ENCODE measurements at regions not wholly inside any gene's neighbourhood (a gene's known extent, or its start where the extent isn't known, plus 50 kb on each side); places are given as distances from the start of the nearest gene placed in this dataset.

DNA sequence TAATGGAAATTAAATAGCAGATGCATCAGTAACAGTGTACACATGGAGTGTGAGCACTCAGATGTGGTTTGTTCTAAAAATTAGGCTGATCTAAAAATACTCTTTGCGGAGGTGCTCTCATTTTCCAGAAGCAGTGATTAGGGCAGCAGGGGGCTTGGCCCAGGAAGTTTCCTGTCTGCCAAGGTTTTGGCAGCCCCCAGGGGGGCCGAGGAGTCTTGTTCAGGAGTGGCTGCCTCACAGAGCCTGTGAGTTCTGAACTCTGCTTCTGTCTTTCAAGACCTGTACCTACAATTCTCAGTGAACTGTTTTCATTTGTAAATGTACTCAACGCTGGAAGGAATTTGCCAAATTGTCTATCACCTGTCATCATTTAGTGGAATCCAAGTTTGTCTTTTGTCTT lies 388.4 kb upstream of the CDH11 start:
- no peak for TF ChIP-seq ERF (CRISPR knock-in tag; IDR thresholded peaks at IDR 0.05)
- TF ChIP-seq, protein P1, sequence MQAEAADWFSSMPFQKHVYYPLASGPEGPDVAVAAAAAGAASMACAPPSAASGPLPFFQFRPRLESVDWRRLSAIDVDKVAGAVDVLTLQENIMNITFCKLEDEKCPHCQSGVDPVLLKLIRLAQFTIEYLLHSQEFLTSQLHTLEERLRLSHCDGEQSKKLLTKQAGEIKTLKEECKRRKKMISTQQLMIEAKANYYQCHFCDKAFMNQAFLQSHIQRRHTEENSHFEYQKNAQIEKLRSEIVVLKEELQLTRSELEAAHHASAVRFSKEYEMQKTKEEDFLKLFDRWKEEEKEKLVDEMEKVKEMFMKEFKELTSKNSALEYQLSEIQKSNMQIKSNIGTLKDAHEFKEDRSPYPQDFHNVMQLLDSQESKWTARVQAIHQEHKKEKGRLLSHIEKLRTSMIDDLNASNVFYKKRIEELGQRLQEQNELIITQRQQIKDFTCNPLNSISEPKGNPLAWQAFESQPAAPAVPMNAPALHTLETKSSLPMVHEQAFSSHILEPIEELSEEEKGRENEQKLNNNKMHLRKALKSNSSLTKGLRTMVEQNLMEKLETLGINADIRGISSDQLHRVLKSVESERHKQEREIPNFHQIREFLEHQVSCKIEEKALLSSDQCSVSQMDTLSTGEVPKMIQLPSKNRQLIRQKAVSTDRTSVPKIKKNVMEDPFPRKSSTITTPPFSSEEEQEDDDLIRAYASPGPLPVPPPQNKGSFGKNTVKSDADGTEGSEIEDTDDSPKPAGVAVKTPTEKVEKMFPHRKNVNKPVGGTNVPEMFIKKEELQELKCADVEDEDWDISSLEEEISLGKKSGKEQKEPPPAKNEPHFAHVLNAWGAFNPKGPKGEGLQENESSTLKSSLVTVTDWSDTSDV (CRISPR knock-in tag; IDR thresholded peaks at IDR 0.05): no peak
- no peak for TF ChIP-seq PLRG1 (conservative IDR thresholded peaks at IDR 0.05)
- TF ChIP-seq, protein P2, sequence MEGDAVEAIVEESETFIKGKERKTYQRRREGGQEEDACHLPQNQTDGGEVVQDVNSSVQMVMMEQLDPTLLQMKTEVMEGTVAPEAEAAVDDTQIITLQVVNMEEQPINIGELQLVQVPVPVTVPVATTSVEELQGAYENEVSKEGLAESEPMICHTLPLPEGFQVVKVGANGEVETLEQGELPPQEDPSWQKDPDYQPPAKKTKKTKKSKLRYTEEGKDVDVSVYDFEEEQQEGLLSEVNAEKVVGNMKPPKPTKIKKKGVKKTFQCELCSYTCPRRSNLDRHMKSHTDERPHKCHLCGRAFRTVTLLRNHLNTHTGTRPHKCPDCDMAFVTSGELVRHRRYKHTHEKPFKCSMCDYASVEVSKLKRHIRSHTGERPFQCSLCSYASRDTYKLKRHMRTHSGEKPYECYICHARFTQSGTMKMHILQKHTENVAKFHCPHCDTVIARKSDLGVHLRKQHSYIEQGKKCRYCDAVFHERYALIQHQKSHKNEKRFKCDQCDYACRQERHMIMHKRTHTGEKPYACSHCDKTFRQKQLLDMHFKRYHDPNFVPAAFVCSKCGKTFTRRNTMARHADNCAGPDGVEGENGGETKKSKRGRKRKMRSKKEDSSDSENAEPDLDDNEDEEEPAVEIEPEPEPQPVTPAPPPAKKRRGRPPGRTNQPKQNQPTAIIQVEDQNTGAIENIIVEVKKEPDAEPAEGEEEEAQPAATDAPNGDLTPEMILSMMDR (CRISPR knock-in tag; IDR thresholded peaks at IDR 0.05): no peak
- TF ChIP-seq, protein P3, sequence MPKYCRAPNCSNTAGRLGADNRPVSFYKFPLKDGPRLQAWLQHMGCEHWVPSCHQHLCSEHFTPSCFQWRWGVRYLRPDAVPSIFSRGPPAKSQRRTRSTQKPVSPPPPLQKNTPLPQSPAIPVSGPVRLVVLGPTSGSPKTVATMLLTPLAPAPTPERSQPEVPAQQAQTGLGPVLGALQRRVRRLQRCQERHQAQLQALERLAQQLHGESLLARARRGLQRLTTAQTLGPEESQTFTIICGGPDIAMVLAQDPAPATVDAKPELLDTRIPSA (CRISPR knock-in tag; IDR thresholded peaks at IDR 0.05; ENCODE audit: borderline replicate concordance): no peak
- TF ChIP-seq TOE1 (CRISPR knock-in tag; IDR thresholded peaks at IDR 0.05): no peak
- TF ChIP-seq, protein P4, sequence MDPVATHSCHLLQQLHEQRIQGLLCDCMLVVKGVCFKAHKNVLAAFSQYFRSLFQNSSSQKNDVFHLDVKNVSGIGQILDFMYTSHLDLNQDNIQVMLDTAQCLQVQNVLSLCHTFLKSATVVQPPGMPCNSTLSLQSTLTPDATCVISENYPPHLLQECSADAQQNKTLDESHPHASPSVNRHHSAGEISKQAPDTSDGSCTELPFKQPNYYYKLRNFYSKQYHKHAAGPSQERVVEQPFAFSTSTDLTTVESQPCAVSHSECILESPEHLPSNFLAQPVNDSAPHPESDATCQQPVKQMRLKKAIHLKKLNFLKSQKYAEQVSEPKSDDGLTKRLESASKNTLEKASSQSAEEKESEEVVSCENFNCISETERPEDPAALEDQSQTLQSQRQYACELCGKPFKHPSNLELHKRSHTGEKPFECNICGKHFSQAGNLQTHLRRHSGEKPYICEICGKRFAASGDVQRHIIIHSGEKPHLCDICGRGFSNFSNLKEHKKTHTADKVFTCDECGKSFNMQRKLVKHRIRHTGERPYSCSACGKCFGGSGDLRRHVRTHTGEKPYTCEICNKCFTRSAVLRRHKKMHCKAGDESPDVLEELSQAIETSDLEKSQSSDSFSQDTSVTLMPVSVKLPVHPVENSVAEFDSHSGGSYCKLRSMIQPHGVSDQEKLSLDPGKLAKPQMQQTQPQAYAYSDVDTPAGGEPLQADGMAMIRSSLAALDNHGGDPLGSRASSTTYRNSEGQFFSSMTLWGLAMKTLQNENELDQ (CRISPR knock-in tag; IDR thresholded peaks at IDR 0.05; ENCODE audit: borderline replicate concordance): no peak
- TF ChIP-seq, protein P5, sequence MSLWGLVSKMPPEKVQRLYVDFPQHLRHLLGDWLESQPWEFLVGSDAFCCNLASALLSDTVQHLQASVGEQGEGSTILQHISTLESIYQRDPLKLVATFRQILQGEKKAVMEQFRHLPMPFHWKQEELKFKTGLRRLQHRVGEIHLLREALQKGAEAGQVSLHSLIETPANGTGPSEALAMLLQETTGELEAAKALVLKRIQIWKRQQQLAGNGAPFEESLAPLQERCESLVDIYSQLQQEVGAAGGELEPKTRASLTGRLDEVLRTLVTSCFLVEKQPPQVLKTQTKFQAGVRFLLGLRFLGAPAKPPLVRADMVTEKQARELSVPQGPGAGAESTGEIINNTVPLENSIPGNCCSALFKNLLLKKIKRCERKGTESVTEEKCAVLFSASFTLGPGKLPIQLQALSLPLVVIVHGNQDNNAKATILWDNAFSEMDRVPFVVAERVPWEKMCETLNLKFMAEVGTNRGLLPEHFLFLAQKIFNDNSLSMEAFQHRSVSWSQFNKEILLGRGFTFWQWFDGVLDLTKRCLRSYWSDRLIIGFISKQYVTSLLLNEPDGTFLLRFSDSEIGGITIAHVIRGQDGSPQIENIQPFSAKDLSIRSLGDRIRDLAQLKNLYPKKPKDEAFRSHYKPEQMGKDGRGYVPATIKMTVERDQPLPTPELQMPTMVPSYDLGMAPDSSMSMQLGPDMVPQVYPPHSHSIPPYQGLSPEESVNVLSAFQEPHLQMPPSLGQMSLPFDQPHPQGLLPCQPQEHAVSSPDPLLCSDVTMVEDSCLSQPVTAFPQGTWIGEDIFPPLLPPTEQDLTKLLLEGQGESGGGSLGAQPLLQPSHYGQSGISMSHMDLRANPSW (CRISPR knock-in tag; IDR thresholded peaks at IDR 0.05; ENCODE audit: borderline replicate concordance): no peak
